ENCODE measurements at regions not wholly inside any gene's neighbourhood (a gene's known extent, or its start where the extent isn't known, plus 50 kb on each side); places are given as distances from the start of the nearest gene placed in this dataset.

DNA sequence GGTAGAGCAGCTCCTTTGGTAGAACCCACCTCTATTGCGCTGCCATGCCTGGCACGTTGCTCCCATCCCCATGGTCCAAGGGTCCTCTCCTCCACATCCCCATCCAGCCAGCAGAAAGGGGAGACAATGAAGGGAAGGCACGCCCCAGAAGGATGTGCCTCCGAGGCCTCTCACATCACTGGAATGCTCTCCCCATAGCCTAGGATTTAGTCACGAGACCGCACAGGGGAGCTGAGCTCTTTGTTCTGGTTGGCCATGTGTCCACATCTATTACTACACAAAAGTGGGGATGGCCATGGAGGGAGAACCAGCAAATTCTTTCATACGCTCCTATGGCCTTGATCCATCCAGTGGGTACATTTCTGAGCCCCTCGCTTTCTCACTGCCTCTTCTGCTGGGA is 60.5 kb upstream of the SALL4 start:
- peak in 1 of 2 donors; percentile 29 for DNase-seq (ENCODE audit: low read depth in 2 of 2)
- TF ChIP-seq CTCF (IDR thresholded peaks at IDR 0.05; ENCODE audit: low read depth, low read length): no peak
- H3K4me3 ChIP-seq (replicated peaks in 1 of 2; ENCODE audit: low read depth in 2 of 2, low read length in 2 of 2): no peak overlapping the region

DNA sequence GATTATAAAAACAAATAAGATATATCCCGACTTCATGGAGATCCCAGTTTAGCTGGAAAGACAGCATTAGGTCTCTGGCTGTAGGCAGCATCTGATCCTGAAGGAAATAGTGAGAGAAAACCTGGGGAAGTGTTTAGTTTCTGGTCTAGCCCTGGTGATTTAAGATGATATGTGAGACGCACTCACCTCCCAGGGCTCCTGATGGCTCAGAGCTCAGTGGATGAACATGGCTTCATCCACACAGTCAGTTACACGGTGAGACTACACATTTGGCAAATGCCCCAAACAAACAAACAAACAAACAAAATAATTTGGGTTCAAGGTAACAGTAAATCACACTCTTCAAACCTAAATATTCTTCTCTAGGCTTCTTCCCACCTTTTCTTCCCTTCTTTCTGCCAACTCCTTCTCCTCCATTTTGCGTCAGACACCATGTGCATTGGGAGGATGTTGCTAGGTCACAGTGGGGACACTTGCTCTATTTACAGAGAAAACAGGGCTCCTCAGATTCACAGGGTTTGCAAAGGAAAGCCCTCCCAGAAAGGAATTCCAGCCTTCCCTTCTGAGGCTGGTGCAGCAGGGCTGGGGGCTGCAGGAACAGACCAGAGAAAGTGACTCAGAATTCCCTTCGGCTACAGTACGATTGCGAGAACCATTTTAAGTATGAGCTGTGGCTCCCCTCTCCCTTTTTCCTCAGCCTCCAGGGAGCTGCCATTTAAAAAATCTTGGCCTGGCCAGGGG is 59.6 kb upstream of the SALL4 start:
- no peak overlapping the region for H3K4me3 ChIP-seq (replicated peaks in 1 of 2; ENCODE audit: low read depth in 2 of 2, low read length in 2 of 2)
- DNase-seq (ENCODE audit: low read depth in 2 of 2): no peak
- TF ChIP-seq CTCF (IDR thresholded peaks at IDR 0.05; ENCODE audit: low read depth, low read length): no peak

DNA sequence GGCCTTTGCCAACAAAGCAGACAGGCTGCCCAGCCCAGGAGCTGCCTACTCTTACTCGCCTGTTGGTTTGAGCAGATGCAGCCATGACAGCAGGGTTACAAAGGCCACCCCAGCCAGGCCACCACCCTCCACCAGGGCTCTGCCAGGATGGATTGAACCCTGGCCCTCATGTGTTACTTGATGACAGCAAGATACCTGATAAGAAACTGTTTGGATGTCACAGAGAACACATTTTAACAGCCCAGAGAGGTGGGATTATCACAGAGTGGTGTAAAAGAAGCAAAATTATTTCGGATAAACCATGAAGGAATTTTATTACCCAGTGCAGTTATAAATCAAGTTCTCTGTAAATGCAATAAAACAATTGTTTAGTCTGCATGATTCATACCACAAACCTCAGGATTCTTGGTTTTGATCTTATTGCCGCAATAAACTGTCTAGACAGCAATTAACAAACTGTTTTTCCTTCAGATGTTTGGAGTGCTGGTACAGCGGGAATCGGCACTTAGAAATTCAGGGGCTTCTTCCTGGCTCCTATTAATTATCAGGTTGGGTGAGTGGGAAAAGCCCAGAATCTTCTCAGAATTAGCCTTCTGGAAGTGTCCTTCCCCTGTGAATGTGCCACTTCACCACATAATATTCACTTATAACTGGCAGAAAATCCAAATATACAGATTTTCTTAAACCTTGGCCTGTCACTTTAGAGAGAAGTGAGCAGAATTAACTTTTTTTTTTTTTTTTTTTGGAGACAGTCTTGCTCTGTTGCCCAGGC is 58.0 kb upstream of the SALL4 start:
- H3K4me3 ChIP-seq (replicated peaks in 1 of 2; ENCODE audit: low read depth in 2 of 2, low read length in 2 of 2): no peak overlapping the region
- TF ChIP-seq CTCF (IDR thresholded peaks at IDR 0.05; ENCODE audit: low read depth, low read length): no peak
- DNase-seq (ENCODE audit: low read depth in 2 of 2): peak in 1 of 2 donors; percentile 47

GRCh38 chr20:51856432-51856831 is 54.1 kb upstream of the SALL4 start:
- no peak for DNase-seq (ENCODE audit: low read depth in 2 of 2)
- no peak for TF ChIP-seq CTCF (IDR thresholded peaks at IDR 0.05; ENCODE audit: low read depth, low read length)
- H3K4me3 ChIP-seq (replicated peaks in 1 of 2; ENCODE audit: low read depth in 2 of 2, low read length in 2 of 2): no peak overlapping the region

- DNase-seq (ENCODE audit: low read depth in 2 of 2): peak in 1 of 2 donors; percentile 3
- no peak overlapping the region for H3K4me3 ChIP-seq (replicated peaks in 1 of 2; ENCODE audit: low read depth in 2 of 2, low read length in 2 of 2)
- no peak for TF ChIP-seq CTCF (IDR thresholded peaks at IDR 0.05; ENCODE audit: low read depth, low read length)
These were observed 52.6 kb upstream of the SALL4 start for GRCh38 chr20:51854921-51855320.

Data from cardiac fibroblast (primary cell).